SU-DHL-6 (cell line): ENCODE measurements at regions not wholly inside any gene's neighbourhood (a gene's known extent, or its start where the extent isn't known, plus 50 kb on each side); places are given as distances from the start of the nearest gene placed in this dataset.

Experiments used
- H2AFZ ChIP-seq: fragments of 200-600 bp; sonication (generic); 2 replicates; pipeline ENCODE4 v1.6.1; 2014; ENCODE audit warnings: low read depth, mild to moderate bottlenecking, moderate library complexity, mixed read lengths, antibody characterized with exemption, low read length; ENCODE audit not compliant: severe bottlenecking
- H3F3A ChIP-seq: fragments of 200-600 bp; shearing (Covaris generic); 2 replicates; pipeline ENCODE4 v1.6.0; 2016; ENCODE audit warnings: antibody characterized with exemption, mild to moderate bottlenecking; ENCODE audit not compliant: insufficient read depth
- H3K27ac ChIP-seq: fragments of 200-600 bp; sonication (generic); 2 replicates; pipeline ENCODE4 v1.5.1; 2016; ENCODE audit warnings: low read depth, mild to moderate bottlenecking, low read length, moderate library complexity, mixed read lengths
- H3K27me3 ChIP-seq: fragments of 200-600 bp; sonication (generic), shearing (Covaris generic); 2 replicates; pipeline ENCODE4 v1.6.0; 2014; ENCODE audit warnings: mild to moderate bottlenecking, low read length
- H3K36me3 ChIP-seq: fragments of 200-600 bp; sonication (generic); 2 replicates; pipeline ENCODE4 v1.6.1; 2014; ENCODE audit warnings: mild to moderate bottlenecking, low read length, mixed read lengths
- H3K4me2 ChIP-seq: fragments of 300-600, 200-600 bp; shearing (Covaris generic), sonication (generic); 2 replicates; pipeline ENCODE4 v1.6.0; 2014; ENCODE audit warnings: low read length, low read depth, mild to moderate bottlenecking; ENCODE audit not compliant: poor library complexity, severe bottlenecking
- H3K4me3 ChIP-seq: fragments of 200-600 bp; sonication (generic); 2 replicates; pipeline ENCODE4 v1.5.1; 2014; ENCODE audit warnings: antibody characterized with exemption, low read length, mild to moderate bottlenecking, mixed read lengths; ENCODE audit not compliant: insufficient read depth, poor library complexity, severe bottlenecking
- H3K79me2 ChIP-seq: fragments of 200-600 bp; sonication (generic); 2 replicates; pipeline ENCODE4 v1.6.1; 2014; ENCODE audit warnings: mild to moderate bottlenecking, low read length, moderate library complexity; ENCODE audit not compliant: insufficient read depth
- H3K9ac ChIP-seq: fragments of 200-600 bp; sonication (generic); 2 replicates; pipeline ENCODE4 v1.7.0; 2014; ENCODE audit warnings: mild to moderate bottlenecking, low read length
- H3K9me2 ChIP-seq: fragments of 200-600 bp; sonication (generic); replicated peaks from 2 replicates; pipeline ENCODE4 v1.6.1; 2014; ENCODE audit warnings: low read length; ENCODE audit not compliant: insufficient read depth
- H3K9me3 ChIP-seq: fragments of 200-600 bp; sonication (generic); 2 replicates; pipeline ENCODE4 v1.6.1; 2014; ENCODE audit warnings: low read length, mixed read lengths; ENCODE audit not compliant: insufficient read depth
- H4K20me1 ChIP-seq: fragments of 200-600 bp; sonication (generic); 2 replicates; pipeline ENCODE4 v1.6.1; 2014; ENCODE audit warnings: low read depth, mild to moderate bottlenecking, antibody characterized with exemption, low read length, moderate library complexity, mixed read lengths
- CTCF ChIP-seq: fragments of 200-600 bp; sonication (generic); IDR thresholded peaks from one replicate; pipeline ENCODE4 v1.5.1; 2017; ENCODE audit warnings: antibody characterized with exemption, mild to moderate bottlenecking, low read length, moderate library complexity; ENCODE audit not compliant: insufficient read depth, poor library complexity, severe bottlenecking
- EZH2phosphoT487 ChIP-seq: fragments of 200-600 bp; sonication (generic), shearing (Covaris generic); conservative IDR thresholded peaks from 2 replicates; pipeline ENCODE4 v1.6.1; 2018; ENCODE audit warnings: mild to moderate bottlenecking, antibody characterized with exemption, low read length, moderate library complexity, mixed read lengths

DNA sequence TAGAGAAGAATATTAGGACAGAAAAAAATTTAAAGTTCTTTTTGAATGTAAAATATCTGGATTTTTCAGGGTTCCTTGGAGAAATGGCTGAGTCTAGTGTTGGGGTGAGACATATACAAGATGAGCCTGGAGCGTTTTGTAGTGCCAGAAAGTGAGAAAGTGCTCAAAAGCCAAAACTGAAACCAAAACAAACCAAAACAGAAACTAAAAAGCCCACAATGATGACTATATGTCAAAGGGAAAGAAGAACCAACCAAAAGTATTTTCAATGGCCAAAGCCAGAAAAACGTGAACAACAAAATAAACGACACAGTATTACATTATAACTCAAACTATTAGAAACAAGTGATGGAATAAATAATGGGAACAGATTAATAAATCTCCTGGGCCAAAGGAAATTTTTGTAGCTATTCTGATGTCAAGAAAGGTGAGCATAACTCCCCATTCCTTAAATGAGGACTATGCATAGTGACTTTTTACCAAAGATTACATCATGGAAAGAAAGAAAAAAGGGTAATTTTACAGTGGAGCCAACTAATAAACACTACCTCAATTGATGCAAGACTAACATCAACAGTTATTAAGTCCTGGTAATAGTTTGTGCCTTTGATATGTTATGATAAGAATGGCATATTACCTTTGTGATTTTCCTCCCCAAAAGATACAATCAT lies 1137.6 kb downstream of the C4orf33 start:
- Histone ChIP-seq H2AFZ (peak overlapping the region; percentile 41), H3K27me3 (no peaks in the 10 kb centered on the region), H3K9me2 (no peaks in the 10 kb centered on the region), H3F3A (no peaks in the 10 kb centered on the region), H3K4me3 (no peak overlapping the region), H3K36me3 (no peaks in the 10 kb centered on the region), H3K27ac (no peak overlapping the region), H4K20me1 (no peaks in the 10 kb centered on the region), H3K79me2 (no peaks in the 10 kb centered on the region), H3K4me2 (peak overlapping the region; percentile 43), H3K9ac (no peak overlapping the region), H3K9me3 (no peaks in the 10 kb centered on the region)
- TF ChIP-seq EZH2phosphoT487, result no peak

DNA sequence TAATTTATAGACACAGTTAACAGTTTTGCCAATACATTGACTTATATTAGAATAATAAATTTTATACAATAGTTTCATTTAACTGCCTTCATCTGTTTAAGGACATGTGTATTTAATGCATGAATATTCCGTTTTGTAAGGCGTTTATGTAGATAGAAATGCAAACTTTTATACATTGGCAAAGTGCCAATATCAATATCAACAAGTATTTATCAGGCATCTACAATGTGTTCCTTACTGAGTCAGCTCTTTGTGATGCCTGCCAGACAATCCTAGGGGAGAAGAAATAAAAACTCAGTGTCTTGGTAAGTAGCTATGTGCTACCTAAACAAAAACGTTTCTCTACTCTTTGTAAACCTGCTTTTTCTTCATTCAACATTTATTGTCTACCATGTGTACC lies 1142.2 kb downstream of the C4orf33 start:
- Histone ChIP-seq H3K27me3 (no peaks in the 10 kb centered on the region), H3F3A (no peaks in the 10 kb centered on the region)

DNA sequence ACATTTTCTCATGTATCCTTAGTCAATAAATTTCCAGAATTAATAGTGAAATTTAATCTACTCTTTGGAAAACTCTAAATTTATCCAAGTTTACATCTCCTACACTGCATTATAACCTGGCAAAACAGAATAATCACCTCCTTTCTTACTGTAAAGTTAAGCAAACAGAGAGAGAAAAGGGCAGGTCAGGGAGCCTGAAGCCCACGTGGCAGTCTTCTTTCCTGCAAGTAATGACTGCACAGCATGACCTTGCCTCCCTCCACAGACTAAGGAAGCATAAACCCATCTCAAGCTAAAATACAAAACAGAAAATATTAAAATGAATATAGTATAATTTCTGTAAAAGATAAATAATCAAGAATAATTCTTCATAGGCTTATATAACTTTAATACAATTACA lies 1153.0 kb downstream of the C4orf33 start:
- H3K4me2 ChIP-seq, result no peak overlapping the region
- no peak overlapping the region for H2AFZ ChIP-seq
- H3K9me2 ChIP-seq, result no peaks in the 10 kb centered on the region
- no peaks in the 10 kb centered on the region for H3K79me2 ChIP-seq
- no peaks in the 10 kb centered on the region for H3F3A ChIP-seq
- no peak overlapping the region for H3K27ac ChIP-seq
- TF ChIP-seq CTCF, result no peak
- TF ChIP-seq EZH2phosphoT487, result no peak
- H3K4me3 ChIP-seq, result no peak overlapping the region
- no peaks in the 10 kb centered on the region for H3K9me3 ChIP-seq
- no peaks in the 10 kb centered on the region for H4K20me1 ChIP-seq
- H3K36me3 ChIP-seq, result no peaks in the 10 kb centered on the region
- no peak overlapping the region for H3K9ac ChIP-seq
- H3K27me3 ChIP-seq, result no peaks in the 10 kb centered on the region

More for the DNA sequence above, 1142.2 kb downstream of the C4orf33 start:
- no peak overlapping the region for H3K4me2 ChIP-seq
- no peak overlapping the region for H3K9ac ChIP-seq
- no peaks in the 10 kb centered on the region for H4K20me1 ChIP-seq
- TF ChIP-seq EZH2phosphoT487 (no peak), CTCF (no peak)
- H3K36me3 ChIP-seq, result no peaks in the 10 kb centered on the region
- no peak overlapping the region for H3K4me3 ChIP-seq
- no peak overlapping the region for H2AFZ ChIP-seq
- no peaks in the 10 kb centered on the region for H3K9me2 ChIP-seq
- H3K9me3 ChIP-seq, result no peaks in the 10 kb centered on the region
- no peak overlapping the region for H3K27ac ChIP-seq
- no peaks in the 10 kb centered on the region for H3K79me2 ChIP-seq

GRCh38 chr4:130257271-130257670 lies 1161.3 kb downstream of the C4orf33 start:
- no peak overlapping the region for H3K27ac ChIP-seq
- no peak overlapping the region for H3K4me2 ChIP-seq
- H3K4me3 ChIP-seq, result no peak overlapping the region
- no peak for TF ChIP-seq EZH2phosphoT487
- H3K9ac ChIP-seq, result no peak overlapping the region
- no peaks in the 10 kb centered on the region for H4K20me1 ChIP-seq
- no peaks in the 10 kb centered on the region for H3K9me2 ChIP-seq
- no peaks in the 10 kb centered on the region for H3F3A ChIP-seq
- H2AFZ ChIP-seq, result no peak overlapping the region
- no peaks in the 10 kb centered on the region for H3K36me3 ChIP-seq
- no peaks in the 10 kb centered on the region for H3K9me3 ChIP-seq
- H3K27me3 ChIP-seq, result no peaks in the 10 kb centered on the region
- no peaks in the 10 kb centered on the region for H3K79me2 ChIP-seq
